ENCODE measurements at regions not wholly inside any gene's neighbourhood (a gene's known extent, or its start where the extent isn't known, plus 50 kb on each side); places are given as distances from the start of the nearest gene placed in this dataset.

DNA sequence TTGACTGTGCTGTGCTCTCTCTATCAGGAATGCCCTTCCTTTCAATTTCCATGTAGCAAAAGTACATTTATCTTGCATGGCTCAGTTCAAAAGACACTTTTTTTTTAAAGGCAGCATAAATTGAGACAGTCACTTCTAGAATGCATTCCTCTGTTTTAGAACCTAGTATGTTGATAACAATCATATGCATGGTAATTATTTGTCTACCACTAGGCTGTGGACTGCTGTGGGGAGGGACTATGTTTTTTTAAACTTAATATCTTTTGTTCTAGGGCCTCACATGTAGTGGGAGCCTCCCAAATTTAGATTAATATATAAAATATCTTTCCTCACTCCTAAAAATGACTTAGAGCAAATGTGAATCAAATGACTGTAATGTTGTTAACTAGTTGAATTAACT, 269.9 kb downstream of the MEIS1 start:
- TF ChIP-seq, protein P1, sequence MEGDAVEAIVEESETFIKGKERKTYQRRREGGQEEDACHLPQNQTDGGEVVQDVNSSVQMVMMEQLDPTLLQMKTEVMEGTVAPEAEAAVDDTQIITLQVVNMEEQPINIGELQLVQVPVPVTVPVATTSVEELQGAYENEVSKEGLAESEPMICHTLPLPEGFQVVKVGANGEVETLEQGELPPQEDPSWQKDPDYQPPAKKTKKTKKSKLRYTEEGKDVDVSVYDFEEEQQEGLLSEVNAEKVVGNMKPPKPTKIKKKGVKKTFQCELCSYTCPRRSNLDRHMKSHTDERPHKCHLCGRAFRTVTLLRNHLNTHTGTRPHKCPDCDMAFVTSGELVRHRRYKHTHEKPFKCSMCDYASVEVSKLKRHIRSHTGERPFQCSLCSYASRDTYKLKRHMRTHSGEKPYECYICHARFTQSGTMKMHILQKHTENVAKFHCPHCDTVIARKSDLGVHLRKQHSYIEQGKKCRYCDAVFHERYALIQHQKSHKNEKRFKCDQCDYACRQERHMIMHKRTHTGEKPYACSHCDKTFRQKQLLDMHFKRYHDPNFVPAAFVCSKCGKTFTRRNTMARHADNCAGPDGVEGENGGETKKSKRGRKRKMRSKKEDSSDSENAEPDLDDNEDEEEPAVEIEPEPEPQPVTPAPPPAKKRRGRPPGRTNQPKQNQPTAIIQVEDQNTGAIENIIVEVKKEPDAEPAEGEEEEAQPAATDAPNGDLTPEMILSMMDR (IDR thresholded peaks at IDR 0.05; ENCODE audit: low read depth, low read length, poor library complexity, severe bottlenecking), result no peak
- no peak for TF ChIP-seq EZH2phosphoT487 (IDR thresholded peaks at IDR 0.05; ENCODE audit: borderline replicate concordance, low read length)
